Endothelial cell of umbilical vein (primary cell): ENCODE measurements at regions not wholly inside any gene's neighbourhood (a gene's known extent, or its start where the extent isn't known, plus 50 kb on each side); places are given as distances from the start of the nearest gene placed in this dataset.

ENCODE experiments used
- BruUV-seq: library from RNA; stranded (reverse); fragments of 400-500 nt; replicated peaks from 2 replicates; lab custom pipeline; 2021; lab: Mats Ljungman, UMichigan
- CTCF ChIA-PET: fragments of 300-600, 350-600 bp; sonication (Branson Sonifier 250); formaldehyde crosslinking; loops from one replicate; lab custom pipeline; 2021; ENCODE audit warnings: antibody characterized with exemption, inconsistent platforms; lab: Charles Lee
- POLR2A ChIA-PET: fragments of 300-600, 350-600 bp; sonication (Branson Sonifier 250); formaldehyde crosslinking; loops from one replicate; lab custom pipeline; 2021; ENCODE audit warnings: antibody characterized with exemption, inconsistent platforms; lab: Charles Lee
- DNase-seq: peaks from one replicate; pipeline ENCODE4 v3.0.0-alpha.2; 2011; ENCODE audit warnings: low read depth, low spot score
- FAIRE-seq: peaks from 2 replicates; lab custom pipeline; 2011; peaks lifted over from hg19 to GRCh38; lab: Jason Lieb, UNC
- H2AFZ ChIP-seq: 2 replicates; pipeline ENCODE4 v1.6.0; 2012; ENCODE audit warnings: low read depth, low read length, control low read depth, inconsistent platforms
- H3K27ac ChIP-seq: 2 replicates; pipeline ENCODE4 v1.5.1; 2011; ENCODE audit warnings: low read depth, mild to moderate bottlenecking, control low read depth, low read length, moderate library complexity; ENCODE audit not compliant: insufficient read depth
- H3K27me3 ChIP-seq, 2 experiments: 2 replicates each; pipeline versions ENCODE4 v1.6.0 to v1.6.1; 2011; ENCODE audit warnings: low read length in 2 of 2, mixed read lengths in 1 of 2; ENCODE audit not compliant: control insufficient read depth in 2 of 2, insufficient read depth in 2 of 2
- H3K36me3 ChIP-seq, 2 experiments: 2 replicates in 1 of 2; 3 replicates in 1 of 2; pipeline ENCODE4 v1.5.1; 2011; ENCODE audit warnings: low read length in 2 of 2, mild to moderate bottlenecking in 1 of 2, moderate library complexity in 1 of 2; ENCODE audit not compliant: control insufficient read depth in 2 of 2, insufficient read depth in 2 of 2; ENCODE audit errors: extremely low read depth in 1 of 2
- H3K4me1 ChIP-seq: 3 replicates; pipeline ENCODE4 v1.5.1; 2011; ENCODE audit warnings: mild to moderate bottlenecking, low read length; ENCODE audit not compliant: control insufficient read depth, insufficient read depth; ENCODE audit errors: extremely low read depth
- H3K4me2 ChIP-seq: 2 replicates; pipeline ENCODE4 v1.6.1; 2011; ENCODE audit warnings: low read length, control low read depth, mixed read lengths; ENCODE audit not compliant: insufficient read depth
- H3K4me3 ChIP-seq, 3 experiments: fragments of 200-600 bp in 1 of 3; sonication (generic), shearing (Covaris generic) in 1 of 3; replicated peaks in 1 of 3; 2 replicates each; pipeline ENCODE4 v1.5.1; 2011 to 2016; ENCODE audit warnings: control low read depth in 3 of 3, low read length in 3 of 3, mild to moderate bottlenecking in 2 of 3, inconsistent platforms in 1 of 3, low read depth in 1 of 3, moderate library complexity in 1 of 3; ENCODE audit not compliant: insufficient read depth in 1 of 3
- H3K79me2 ChIP-seq: 2 replicates; pipeline ENCODE4 v1.6.0; 2012; ENCODE audit warnings: low read length, inconsistent platforms; ENCODE audit not compliant: control insufficient read depth, insufficient read depth
- H3K9ac ChIP-seq: replicated peaks from 2 replicates; pipeline ENCODE3; 2011; ENCODE audit warnings: low read length, control low read depth; ENCODE audit not compliant: insufficient read depth; ENCODE audit errors: extremely low read depth
- H3K9me1 ChIP-seq: replicated peaks from 3 replicates; pipeline ENCODE4 v1.6.0; 2011; ENCODE audit warnings: mild to moderate bottlenecking, low read length; ENCODE audit not compliant: control insufficient read depth, insufficient read depth; ENCODE audit errors: extremely low read depth
- H3K9me3 ChIP-seq: replicated peaks from 2 replicates; pipeline ENCODE4 v1.5.1; 2012; ENCODE audit warnings: low read length, inconsistent platforms; ENCODE audit not compliant: control insufficient read depth, insufficient read depth
- H4K20me1 ChIP-seq: replicated peaks from 2 replicates; pipeline ENCODE3; 2011; ENCODE audit warnings: mild to moderate bottlenecking, low read length; ENCODE audit not compliant: control insufficient read depth, insufficient read depth; ENCODE audit errors: extremely low read depth
- CTCF ChIP-seq, 2 donors: IDR thresholded peaks; 1 replicate in 1 of 2; 2 replicates in 1 of 2; pipeline ENCODE4 v1.5.1; 2011; ENCODE audit warnings: low read length in 2 of 2, mild to moderate bottlenecking in 2 of 2, moderate library complexity in 2 of 2, control low read depth in 1 of 2, inconsistent platforms in 1 of 2, low read depth in 1 of 2; ENCODE audit not compliant: insufficient read depth in 1 of 2; ENCODE audit errors: extremely low read depth in 1 of 2
- EZH2 ChIP-seq: IDR thresholded peaks from 2 replicates; pipeline ENCODE4 v1.6.1; 2012; ENCODE audit warnings: borderline replicate concordance, low read depth, mild to moderate bottlenecking, moderate library complexity, low read length, inconsistent platforms; ENCODE audit not compliant: severe bottlenecking
- FOS ChIP-seq: IDR thresholded peaks from 2 replicates; pipeline ENCODE4 v1.6.1; 2011; ENCODE audit warnings: mild to moderate bottlenecking, low read length, moderate library complexity, borderline replicate concordance; ENCODE audit not compliant: insufficient read depth
- GATA2 ChIP-seq: IDR thresholded peaks from 2 replicates; pipeline ENCODE4 v1.7.0; 2011; ENCODE audit warnings: low read depth, mild to moderate bottlenecking, moderate library complexity, mixed read lengths, low read length; ENCODE audit not compliant: insufficient read length, insufficient read depth
- JUN ChIP-seq: IDR thresholded peaks from 2 replicates; pipeline ENCODE4 v1.6.1; 2011; ENCODE audit warnings: borderline replicate concordance, low read depth; ENCODE audit not compliant: insufficient read length, insufficient read depth
- MAX ChIP-seq: IDR thresholded peaks from 2 replicates; pipeline ENCODE4 v1.6.1; 2011; ENCODE audit not compliant: insufficient read depth, insufficient read length
- MYC ChIP-seq: IDR thresholded peaks from one replicate; pipeline ENCODE4 v1.6.1; 2011; ENCODE audit warnings: mild to moderate bottlenecking, low read depth, low read length
- POLR2A ChIP-seq: IDR thresholded peaks from 2 replicates; pipeline ENCODE4 v1.6.1; 2012; ENCODE audit warnings: low read depth, mild to moderate bottlenecking, control low read depth, low read length
- POLR2AphosphoS5 ChIP-seq: IDR thresholded peaks from 2 replicates; pipeline ENCODE4 v1.6.1; 2012; ENCODE audit warnings: low read depth, mild to moderate bottlenecking, control low read depth, low read length, moderate library complexity; ENCODE audit not compliant: insufficient read depth
- dilution Hi-C: fragments of 300-500 bp; cut with MboI; formaldehyde crosslinking; loops from one replicate; pipeline ENCODE4 v1.15.0; 2019; ENCODE audit warnings: low sequenced_read_pairs; ENCODE audit not compliant: extremely low pct_ligation_motif_present
- intact Hi-C: fragments of 100-400 bp; cut with micrococcal nuclease; formaldehyde crosslinking; loops from one replicate; pipeline ENCODE4 v1.10.0; 2022

GRCh38 chr6:16057446-16057845, 71.4 kb upstream of the MYLIP start:
- no peaks in the 10 kb centered on the region for H3K9me3 ChIP-seq
- no peaks in the 10 kb centered on the region for H4K20me1 ChIP-seq
- ChIA-PET POLR2A (no interaction called here), CTCF (interaction anchor here (1.2 kb wide), 1 partner anchor 9 kb away, joined by 3 read pairs; no protein-coding TSS in a partner anchor)
- dilution Hi-C loops (no loop called here), intact Hi-C loops (no loop called here)
- no peak overlapping the region for H2AFZ ChIP-seq
- no peaks in the 10 kb centered on the region for H3K9me1 ChIP-seq
- no peaks in the 10 kb centered on the region for H3K27me3 ChIP-seq
- H3K27ac ChIP-seq: no peak overlapping the region
- no TSS peak for BruUV-seq
- no peak overlapping the region for H3K4me2 ChIP-seq
- H3K79me2 ChIP-seq: no peaks in the 10 kb centered on the region
- FAIRE-seq (no peak), DNase-seq (no peak)
- H3K36me3 ChIP-seq: no peaks in the 10 kb centered on the region
- no peaks in the 10 kb centered on the region for H3K4me1 ChIP-seq
- H3K4me3 ChIP-seq: no peak overlapping the region
- H3K9ac ChIP-seq: no peak overlapping the region
- no peak for TF ChIP-seq POLR2AphosphoS5
- TF ChIP-seq JUN: no peak
- no peak for TF ChIP-seq FOS
- no peak for TF ChIP-seq GATA2
- TF ChIP-seq MYC: no peak
- no peak for TF ChIP-seq EZH2
- TF ChIP-seq CTCF (IDR thresholded peaks at IDR 0.05; ENCODE audit: extremely low read depth in 1 of 2, insufficient read depth in 1 of 2, low read depth in 1 of 2, low read length in 2 of 2): no peak
- TF ChIP-seq MAX: no peak
- no peak for TF ChIP-seq POLR2A
